Activated T-helper 1 cell treated with anti-CD3 and anti-CD28 coated beads, Interleukin-12 subunit alpha, Interleukin-12 subunit beta, Interleukin-2, Interleukin-4 antibody, amounts not matched to agents 30 ng/mL and 10 ng/mL and 1 ng/mL, durations not matched to agents 14 hours and 24 hours and 36 hours (primary cell): ENCODE measurements at regions not wholly inside any gene's neighbourhood (a gene's known extent, or its start where the extent isn't known, plus 50 kb on each side); places are given as distances from the start of the nearest gene placed in this dataset.
"Not testable (repeated sequence)": the region's sequence is repeated elsewhere in the genome, so short reads cannot be mapped to it uniquely, and the experiment has no call there.

Source experiments
- DNase-seq: peaks from one replicate; pipeline ENCODE4 v3.0.0; 2021; ENCODE audit warnings: low spot score
- H3K27ac Mint-ChIP-seq: one replicate; pipeline ENCODE4 v1.8.0; 2021; ENCODE audit warnings: mild to moderate bottlenecking, mixed read lengths
- H3K27me3 Mint-ChIP-seq: one replicate; pipeline ENCODE4 v1.8.0; 2022; ENCODE audit warnings: mild to moderate bottlenecking, moderate library complexity, mixed read lengths; ENCODE audit not compliant: insufficient read depth
- H3K36me3 Mint-ChIP-seq: one replicate; pipeline ENCODE4 v1.8.0; 2021; ENCODE audit warnings: low read depth, mixed read lengths
- H3K4me1 Mint-ChIP-seq: one replicate; pipeline ENCODE4 v1.8.0; 2021; ENCODE audit warnings: low read depth, mixed read lengths
- H3K4me3 Mint-ChIP-seq: one replicate; pipeline ENCODE4 v1.8.0; 2021; ENCODE audit warnings: mild to moderate bottlenecking, moderate library complexity, mixed read lengths
- H3K9me3 Mint-ChIP-seq: one replicate; pipeline ENCODE4 v1.8.0; 2021; ENCODE audit warnings: mixed read lengths
- intact Hi-C: fragments of 100-400 bp; cut with micrococcal nuclease; formaldehyde crosslinking; loops from one replicate; pipeline ENCODE4 v1.15.1; 2024

- H3K9me3 Mint-ChIP-seq, H3K4me3 Mint-ChIP-seq, intact Hi-C loops, H3K36me3 Mint-ChIP-seq, H3K27ac Mint-ChIP-seq, H3K27me3 Mint-ChIP-seq, DNase-seq, H3K4me1 Mint-ChIP-seq: not testable (repeated sequence)
These were observed 58.8 kb upstream of the ADAMTS5 start for GRCh38 chr21:27025708-27026107.

- no peak overlapping the region for H3K4me3 Mint-ChIP-seq
- intact Hi-C loops = no loop called here
- no peaks in the 10 kb centered on the region for H3K36me3 Mint-ChIP-seq
- DNase-seq = no peak
- H3K27me3 Mint-ChIP-seq = no peaks in the 10 kb centered on the region
- no peaks in the 10 kb centered on the region for H3K4me1 Mint-ChIP-seq
- no peak overlapping the region for H3K27ac Mint-ChIP-seq
- no peaks in the 10 kb centered on the region for H3K9me3 Mint-ChIP-seq
These were observed 58.1 kb upstream of the ADAMTS5 start for GRCh38 chr21:27024971-27025370.

- H3K27me3 Mint-ChIP-seq = no peaks in the 10 kb centered on the region
- H3K9me3 Mint-ChIP-seq = no peaks in the 10 kb centered on the region
- intact Hi-C loops = no loop called here
- no peaks in the 10 kb centered on the region for H3K36me3 Mint-ChIP-seq
- no peak overlapping the region for H3K27ac Mint-ChIP-seq
- H3K4me3 Mint-ChIP-seq = no peak overlapping the region
- DNase-seq = no peak
- H3K4me1 Mint-ChIP-seq = no peaks in the 10 kb centered on the region
These were observed 57.4 kb upstream of the ADAMTS5 start for GRCh38 chr21:27024301-27024700.

- Mint-ChIP-seq H3K4me3 (no peak overlapping the region), H3K4me1 (no peaks in the 10 kb centered on the region), H3K27me3 (no peaks in the 10 kb centered on the region), H3K27ac (no peak overlapping the region), H3K36me3 (no peaks in the 10 kb centered on the region), H3K9me3 (no peaks in the 10 kb centered on the region)
- DNase-seq = no peak
- intact Hi-C loops = no loop called here
These were observed 56.3 kb upstream of the ADAMTS5 start for GRCh38 chr21:27023186-27023585.

- Mint-ChIP-seq H3K4me1 (no peaks in the 10 kb centered on the region), H3K27ac (no peak overlapping the region), H3K9me3 (no peaks in the 10 kb centered on the region), H3K27me3 (no peaks in the 10 kb centered on the region), H3K4me3 (no peak overlapping the region), H3K36me3 (no peaks in the 10 kb centered on the region)
- no peak for DNase-seq
- intact Hi-C loops = no loop called here
These were observed 54.9 kb upstream of the ADAMTS5 start for GRCh38 chr21:27021801-27022200.

- Mint-ChIP-seq H3K4me1 (no peaks in the 10 kb centered on the region), H3K9me3 (no peaks in the 10 kb centered on the region), H3K4me3 (no peak overlapping the region), H3K27me3 (no peaks in the 10 kb centered on the region), H3K27ac (no peak overlapping the region), H3K36me3 (no peaks in the 10 kb centered on the region)
- intact Hi-C loops = no loop called here
- DNase-seq = no peak
These were observed 54.2 kb upstream of the ADAMTS5 start for GRCh38 chr21:27021046-27021445.

GRCh38 chr21:27017246-27017645, 50.4 kb upstream of the ADAMTS5 start:
- Mint-ChIP-seq H3K27me3 (no peaks in the 10 kb centered on the region), H3K27ac (no peak overlapping the region), H3K4me3 (no peak overlapping the region), H3K4me1 (no peaks in the 10 kb centered on the region), H3K36me3 (no peaks in the 10 kb centered on the region), H3K9me3 (no peaks in the 10 kb centered on the region)
- intact Hi-C loops = no loop called here
- no peak for DNase-seq
